PC-3 (cell line): ENCODE measurements at regions not wholly inside any gene's neighbourhood (a gene's known extent, or its start where the extent isn't known, plus 50 kb on each side); places are given as distances from the start of the nearest gene placed in this dataset.

ENCODE experiments used
- EZH2 ChIP-seq: fragments of 300-600 bp; sonication (generic); IDR thresholded peaks from one replicate; pipeline ENCODE4 v1.6.1; 2017; ENCODE audit warnings: antibody characterized with exemption, mild to moderate bottlenecking, low read length; ENCODE audit not compliant: unreplicated experiment
- EZH2phosphoT487 ChIP-seq: fragments of 300-600 bp; sonication (generic); IDR thresholded peaks from 2 replicates; pipeline ENCODE4 v1.6.1; 2018; ENCODE audit warnings: mild to moderate bottlenecking, antibody characterized with exemption, low read length, borderline replicate concordance
- TF ChIP-seq, protein P1 (sequence below): fragments of 300-600 bp; sonication (generic); conservative IDR thresholded peaks from 2 replicates; pipeline ENCODE4 v1.5.1; 2017; ENCODE audit warnings: antibody characterized with exemption, low read depth, mild to moderate bottlenecking, low read length

- TF ChIP-seq, protein P1, sequence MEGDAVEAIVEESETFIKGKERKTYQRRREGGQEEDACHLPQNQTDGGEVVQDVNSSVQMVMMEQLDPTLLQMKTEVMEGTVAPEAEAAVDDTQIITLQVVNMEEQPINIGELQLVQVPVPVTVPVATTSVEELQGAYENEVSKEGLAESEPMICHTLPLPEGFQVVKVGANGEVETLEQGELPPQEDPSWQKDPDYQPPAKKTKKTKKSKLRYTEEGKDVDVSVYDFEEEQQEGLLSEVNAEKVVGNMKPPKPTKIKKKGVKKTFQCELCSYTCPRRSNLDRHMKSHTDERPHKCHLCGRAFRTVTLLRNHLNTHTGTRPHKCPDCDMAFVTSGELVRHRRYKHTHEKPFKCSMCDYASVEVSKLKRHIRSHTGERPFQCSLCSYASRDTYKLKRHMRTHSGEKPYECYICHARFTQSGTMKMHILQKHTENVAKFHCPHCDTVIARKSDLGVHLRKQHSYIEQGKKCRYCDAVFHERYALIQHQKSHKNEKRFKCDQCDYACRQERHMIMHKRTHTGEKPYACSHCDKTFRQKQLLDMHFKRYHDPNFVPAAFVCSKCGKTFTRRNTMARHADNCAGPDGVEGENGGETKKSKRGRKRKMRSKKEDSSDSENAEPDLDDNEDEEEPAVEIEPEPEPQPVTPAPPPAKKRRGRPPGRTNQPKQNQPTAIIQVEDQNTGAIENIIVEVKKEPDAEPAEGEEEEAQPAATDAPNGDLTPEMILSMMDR = no peak
- TF ChIP-seq EZH2 (no peak), EZH2phosphoT487 (no peak)
These were observed 137.1 kb upstream of the E2F8 start for GRCh38 chr11:19377881-19378280.
